NCI-H446 (cell line): ENCODE measurements at regions not wholly inside any gene's neighbourhood (a gene's known extent, or its start where the extent isn't known, plus 50 kb on each side); places are given as distances from the start of the nearest gene placed in this dataset.
A peak's percentile ranks its signal among the peaks of the same experiment; 100 is the strongest.

Experiments used
- DNase-seq, 2 experiments: peaks; one replicate each; lab custom pipeline; 2025; lab: John Stamatoyannopoulos, UW

DNA sequence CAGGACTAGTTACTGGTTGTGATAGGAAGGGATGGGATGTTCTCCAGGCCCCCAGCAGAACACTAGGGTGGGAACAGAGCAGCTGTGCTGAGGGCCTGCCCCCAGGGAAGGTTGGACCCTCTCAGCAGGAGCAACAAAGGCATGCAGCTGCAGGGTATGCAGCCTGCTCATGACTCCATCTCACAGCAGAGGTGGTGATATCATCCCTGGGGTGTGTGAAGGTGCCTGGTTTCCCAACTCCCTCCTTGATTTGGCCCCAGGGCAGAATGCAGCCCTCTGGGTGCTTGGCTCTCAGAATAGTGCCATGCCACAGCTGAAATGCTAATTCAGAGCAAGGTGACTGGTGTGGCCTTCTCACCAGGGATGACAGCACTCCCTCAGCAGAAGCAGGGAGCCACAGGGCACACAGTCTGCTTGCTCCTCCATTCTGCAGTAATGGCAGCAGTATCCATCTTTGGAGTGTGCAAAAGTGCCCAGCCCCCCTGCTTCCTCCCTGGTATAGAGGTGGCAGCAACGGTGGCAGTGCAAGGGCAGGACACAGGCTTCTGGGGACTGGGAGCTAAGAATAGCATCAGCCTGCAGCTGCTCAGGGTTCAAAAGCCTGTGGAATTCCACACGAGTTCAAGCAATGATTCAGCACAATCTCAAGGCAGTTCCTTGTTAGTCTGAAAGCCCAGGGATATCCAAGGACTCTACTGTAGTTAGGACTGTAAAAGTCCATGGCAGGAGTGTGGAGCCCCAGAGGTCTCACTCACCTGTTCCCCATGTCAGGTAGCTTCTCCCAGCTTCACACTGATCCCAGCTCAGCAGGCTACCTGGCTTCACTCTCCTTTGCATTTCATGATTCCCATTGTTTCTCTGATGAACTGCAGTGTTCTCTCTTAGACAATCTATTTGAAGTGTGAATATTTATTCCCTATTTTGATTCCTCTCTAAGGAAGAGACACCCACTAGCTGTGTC is 298.1 kb upstream of the FOXG1 start:
- DNase-seq, result no peak

DNA sequence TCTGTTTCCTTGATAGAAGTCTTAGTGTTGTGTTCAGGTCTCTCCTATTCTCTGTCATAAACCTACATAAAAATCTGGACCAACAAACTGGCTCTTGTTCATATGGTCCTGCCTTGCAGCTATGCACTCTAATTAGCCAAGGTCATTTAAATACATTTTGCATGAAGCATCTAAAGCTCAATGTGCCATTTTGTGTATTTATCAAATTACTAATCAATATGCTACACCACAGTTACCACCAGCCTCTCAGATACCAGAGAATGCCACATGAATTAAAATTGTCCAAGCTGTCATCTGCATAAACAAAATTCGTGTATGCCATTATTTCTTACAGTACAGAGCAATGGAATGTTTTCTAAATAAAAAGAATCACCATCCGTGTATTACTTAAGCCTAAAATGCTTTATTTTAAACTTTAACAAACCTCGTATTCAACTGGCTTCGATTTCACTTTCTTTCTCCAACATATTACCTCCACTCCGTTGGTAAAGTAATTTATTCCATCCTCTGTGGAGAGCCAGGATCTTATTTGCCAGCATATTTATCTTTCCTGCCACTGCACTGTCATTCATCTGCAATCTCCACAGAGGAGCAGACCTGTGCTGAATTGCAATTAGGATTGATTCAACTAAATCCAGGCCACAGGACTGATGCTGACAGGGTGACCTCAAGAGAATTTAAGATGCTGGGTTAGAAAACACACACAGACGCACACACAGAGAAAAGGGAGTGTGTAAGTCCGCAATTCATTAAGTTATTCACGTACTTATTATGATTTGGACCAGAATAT is 284.1 kb upstream of the FOXG1 start:
- peak in 1 of 2 experiments; percentile 1 for DNase-seq

DNA sequence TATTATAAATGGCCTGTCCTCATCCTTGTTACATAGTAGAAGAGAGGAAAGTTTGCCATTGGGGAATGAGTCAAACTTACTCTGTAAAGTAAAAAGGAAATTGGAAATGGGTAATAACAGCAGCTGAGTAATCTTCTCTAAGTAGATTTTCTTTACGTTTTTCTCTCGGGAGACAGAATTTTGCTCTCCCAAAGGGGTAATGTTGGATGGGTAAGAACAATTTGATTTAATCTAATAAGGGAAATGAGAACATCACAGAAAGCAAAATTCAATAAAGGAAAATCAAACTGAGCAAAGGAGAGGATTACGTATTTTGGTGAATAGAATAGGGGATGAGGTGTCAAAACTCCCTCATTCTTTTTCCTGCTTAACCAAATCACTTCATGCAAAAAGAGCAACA is 283.1 kb upstream of the FOXG1 start:
- DNase-seq, result no peak

DNA sequence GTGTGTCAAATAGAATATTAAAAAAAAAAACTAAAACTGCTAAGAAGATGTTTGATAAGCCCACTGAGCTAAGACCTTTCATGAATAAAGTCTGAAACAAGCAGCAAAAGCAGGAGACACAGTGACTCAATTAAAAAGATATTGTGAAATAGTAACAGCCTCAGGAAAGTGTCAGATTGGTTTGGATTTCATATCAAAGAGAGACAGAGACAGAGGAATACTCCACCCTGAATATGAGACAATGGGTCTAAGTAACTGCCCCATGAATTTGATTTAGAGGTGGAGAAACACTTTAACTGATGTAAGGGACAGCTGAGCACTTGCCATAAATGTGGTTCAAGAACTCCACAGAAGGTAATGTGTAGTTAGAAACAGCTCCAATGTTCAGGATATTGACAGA is 277.9 kb upstream of the FOXG1 start:
- DNase-seq, result no peak

DNA sequence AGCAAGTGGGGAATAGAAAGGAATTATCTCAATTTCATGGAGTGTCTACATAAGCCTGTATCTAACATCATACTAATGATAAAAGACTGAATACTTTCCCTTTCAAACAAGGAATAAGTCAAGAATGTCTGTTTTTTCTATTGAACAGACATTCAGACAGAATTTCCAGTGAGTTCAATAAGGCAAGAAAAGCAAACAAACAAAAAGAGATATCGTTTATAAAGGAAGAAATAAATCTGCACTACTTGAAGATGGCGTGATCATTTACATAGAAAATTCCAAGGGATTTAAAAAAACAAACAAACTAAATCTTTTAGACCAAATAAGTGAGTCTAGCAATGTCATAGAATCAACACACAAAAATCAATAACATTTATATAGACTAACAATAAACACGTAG is 273.1 kb upstream of the FOXG1 start:
- DNase-seq, result no peak

DNA sequence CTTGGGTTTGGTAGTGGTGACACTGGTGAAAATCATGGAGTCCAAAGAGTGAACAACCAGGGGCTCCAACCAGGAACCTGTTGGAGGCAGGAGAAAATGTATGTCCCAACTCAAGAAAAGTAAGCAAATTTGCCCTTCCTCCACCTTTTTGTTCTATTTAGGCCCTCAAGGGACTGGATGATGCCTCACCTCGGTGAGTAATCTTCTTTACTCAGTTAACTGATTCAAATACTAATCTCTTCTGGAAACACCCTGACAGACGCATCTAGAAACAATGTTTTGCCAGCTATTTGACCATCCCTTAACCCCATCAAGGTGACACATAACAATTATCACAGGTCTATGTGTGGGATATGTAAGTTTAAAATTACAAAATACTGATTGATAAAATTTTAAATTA is 272.4 kb upstream of the FOXG1 start:
- no peak for DNase-seq

DNA sequence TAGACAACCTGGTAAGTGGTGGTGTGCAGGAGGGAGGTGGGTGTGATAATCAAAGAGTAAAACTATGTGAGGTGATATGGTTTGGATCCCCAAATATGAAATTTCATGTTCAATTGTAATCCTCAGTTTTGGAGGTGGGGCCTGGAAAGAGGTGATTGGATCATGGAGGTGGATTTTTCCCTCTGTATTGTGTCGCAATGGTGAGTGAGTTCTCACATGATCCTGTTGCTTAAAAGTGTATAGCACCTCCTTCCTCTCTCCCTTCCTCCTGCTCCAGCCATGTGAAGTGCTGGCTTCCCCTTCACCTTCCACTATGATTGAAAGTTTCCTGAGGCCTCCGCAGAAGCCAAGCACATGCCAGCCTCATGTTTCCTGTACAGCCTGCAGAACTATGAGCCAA is 270.2 kb upstream of the FOXG1 start:
- DNase-seq, result no peak

DNA sequence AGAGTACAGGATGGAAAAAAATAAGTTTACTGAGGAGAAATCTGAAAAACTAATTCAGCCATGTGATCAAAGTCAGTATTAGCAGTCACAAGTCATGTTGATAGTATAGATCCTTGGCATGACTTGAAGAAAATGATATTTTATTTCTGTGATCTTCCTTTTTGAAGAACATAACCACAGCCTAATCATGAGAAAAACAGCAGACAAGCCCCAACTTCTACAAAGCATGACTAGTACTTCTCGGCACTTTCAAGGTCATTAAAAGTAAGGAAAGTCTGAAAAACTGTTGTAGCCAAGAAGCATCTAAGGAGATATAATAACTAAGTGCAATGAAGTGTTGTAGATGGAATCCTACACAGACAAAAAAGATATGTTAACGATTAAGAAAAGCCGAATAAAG is 264.1 kb upstream of the FOXG1 start:
- no peak for DNase-seq

DNA sequence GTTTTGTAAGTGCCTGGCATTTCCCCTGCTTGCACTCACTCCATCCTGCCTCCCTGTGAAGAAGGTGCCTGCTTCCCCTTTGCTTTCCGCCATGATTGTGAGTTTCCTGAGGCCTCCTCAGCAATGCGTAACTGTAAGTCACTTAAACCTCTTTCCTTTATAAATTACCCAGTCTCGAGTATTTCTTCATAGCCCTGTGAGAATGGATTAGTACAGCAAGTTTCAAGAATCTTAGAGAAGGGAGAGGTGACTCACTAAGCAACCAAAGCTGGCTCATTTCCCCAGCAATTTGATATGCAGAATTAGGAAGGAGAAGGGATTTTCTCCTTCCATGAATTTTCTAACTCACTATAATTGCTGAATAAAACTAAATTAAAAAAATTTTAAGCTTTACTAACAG is 251.0 kb upstream of the FOXG1 start:
- DNase-seq, result no peak

DNA sequence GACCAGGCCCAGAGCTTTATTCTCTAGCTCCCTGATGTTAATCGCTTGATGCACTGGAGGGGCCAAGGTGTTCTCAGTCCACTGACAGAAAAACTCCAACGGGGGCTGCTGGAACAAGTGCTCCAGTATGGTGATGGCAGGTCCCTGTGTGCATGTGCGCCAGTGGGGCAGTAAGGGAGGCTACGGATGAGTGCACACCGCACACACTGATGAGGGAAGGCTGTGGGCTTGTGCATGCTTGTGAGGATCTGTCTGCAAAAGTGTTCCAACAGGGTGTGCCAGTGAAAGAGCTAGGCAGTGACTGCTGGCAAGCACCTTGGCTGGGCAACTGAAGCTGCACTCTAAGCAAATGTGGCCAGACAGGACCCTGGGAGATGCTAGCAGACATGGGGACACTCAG is 229.7 kb upstream of the FOXG1 start:
- DNase-seq, result no peak

DNA sequence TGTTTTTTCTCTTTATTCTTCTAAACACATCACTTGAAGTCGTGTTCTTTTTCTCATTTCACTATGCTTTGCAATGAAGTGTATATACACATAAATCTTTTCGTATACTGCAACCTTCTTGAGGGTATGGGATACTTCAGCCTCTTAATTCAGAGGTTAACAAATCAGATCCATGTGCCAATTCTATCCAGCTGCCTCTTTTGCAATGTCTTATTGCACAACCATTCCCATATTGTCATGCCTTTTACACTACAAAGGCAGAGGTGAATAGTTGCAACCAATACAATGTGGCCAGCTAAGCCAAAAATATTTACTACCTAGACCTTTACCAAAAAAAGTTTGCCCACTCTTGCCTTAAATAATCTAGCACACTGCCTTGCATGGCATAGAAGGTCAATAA is 224.5 kb upstream of the FOXG1 start:
- no peak for DNase-seq

DNA sequence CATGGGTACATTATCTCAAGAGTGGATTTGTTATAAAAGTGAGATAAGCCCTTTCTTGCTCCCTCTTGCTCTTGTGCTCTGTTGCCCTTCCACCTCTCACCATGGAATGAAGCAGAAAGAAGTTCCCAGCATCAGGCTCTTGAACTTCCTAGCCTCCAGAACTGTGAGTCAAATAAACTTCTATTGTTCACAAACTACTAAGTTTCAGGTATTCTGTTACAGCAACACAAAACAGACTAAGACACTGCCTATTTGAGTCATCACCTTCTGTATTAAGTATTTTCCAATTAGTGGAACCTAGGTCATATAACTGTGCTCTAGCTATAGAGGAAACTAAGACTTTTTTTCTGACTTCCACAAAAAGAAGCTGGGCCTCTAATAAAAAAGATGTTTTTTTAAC is 201.2 kb upstream of the FOXG1 start:
- DNase-seq, result no peak

DNA sequence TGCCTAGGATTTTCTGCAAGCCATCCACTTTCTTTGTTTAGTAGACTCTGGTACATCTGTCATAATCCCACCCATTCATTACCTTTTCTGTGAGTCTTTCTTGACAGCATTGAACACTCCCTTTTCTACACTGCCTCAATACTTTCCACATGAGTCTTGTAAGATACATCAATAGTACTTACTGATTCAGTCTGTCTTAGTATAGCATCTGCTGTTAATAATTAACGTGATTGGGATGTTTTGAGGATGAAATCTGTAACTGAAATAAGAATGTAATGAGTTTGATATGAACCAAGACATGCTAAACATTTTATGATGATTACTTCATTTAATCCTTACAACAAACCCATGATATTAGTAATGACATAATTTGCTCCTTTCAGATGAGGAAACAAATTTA is 196.2 kb upstream of the FOXG1 start:
- DNase-seq, result no peak

DNA sequence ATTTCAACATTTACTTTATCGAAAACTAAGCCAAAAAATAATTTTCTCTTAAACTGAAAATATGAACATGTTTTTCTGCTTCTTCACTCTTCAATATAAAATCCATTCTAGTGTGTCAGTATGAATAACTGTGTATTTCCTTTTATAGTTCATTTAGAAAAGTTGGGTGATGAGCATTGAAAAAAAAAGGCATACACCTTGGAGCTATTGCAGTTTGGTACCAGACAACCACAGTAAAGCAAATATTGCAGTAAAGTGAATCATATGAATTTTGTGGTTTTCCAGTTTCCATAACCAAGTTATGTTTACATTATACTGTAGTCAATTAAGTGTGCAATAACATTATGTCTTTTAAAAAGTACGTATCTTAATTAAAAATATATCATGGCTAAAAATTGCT is 195.0 kb upstream of the FOXG1 start:
- no peak for DNase-seq

DNA sequence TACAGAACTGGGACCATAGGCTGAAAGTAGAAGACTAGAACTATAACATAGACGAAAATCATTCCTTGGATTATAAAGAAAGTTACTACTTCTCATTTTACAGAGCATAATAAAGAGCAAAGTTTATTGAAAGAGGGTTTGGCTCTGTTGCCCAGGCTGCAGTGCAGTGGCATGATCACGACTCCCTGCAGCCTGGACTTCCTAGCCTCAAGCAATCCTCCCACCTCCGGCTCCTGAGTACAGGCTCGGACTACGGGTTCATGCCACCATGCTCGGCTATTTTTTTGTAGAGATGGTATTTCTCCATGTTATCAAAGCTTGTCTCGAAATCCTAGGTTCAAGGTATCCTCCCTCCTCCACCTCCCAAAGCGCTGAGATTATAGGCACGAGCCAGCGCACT is 190.1 kb upstream of the FOXG1 start:
- no peak for DNase-seq

DNA sequence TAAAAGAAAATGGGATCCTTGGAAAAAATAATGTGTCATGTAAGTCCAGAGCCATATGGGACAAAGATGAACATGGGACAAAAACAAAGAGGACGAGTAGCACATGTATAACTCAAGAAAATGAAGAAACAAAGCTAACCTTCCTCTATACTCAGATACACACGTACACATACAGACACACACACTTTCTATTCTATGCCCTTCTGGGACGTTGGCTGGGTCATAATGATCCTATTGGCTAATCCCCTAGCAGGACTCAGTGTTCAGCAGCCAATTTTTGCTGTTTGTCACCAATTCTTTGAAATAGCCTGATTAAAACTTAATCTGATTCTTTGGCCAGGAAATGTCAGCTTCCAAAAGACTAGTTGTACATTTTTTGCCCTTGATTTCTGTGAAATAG is 189.4 kb upstream of the FOXG1 start:
- no peak for DNase-seq

DNA sequence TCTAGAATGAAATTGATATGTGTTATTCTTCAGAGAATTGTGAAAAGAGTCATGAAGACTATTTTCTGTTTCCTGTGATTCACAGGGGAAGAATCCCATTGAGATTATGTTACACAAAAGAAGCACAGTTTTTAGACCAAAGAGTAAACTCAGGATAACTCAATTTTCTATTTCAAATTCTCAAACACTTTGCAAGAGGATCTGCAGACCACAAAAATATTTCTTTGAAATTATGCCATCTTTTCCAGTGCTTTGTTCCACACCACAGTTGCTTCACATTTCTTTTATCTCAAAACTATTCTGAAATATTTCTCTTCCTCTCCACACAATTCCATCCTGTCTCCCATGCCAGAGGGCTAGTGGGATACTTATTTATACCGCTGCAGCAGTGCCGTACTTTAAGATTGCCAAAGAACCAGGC is 188.9 kb upstream of the FOXG1 start:
- no peak for DNase-seq

DNA sequence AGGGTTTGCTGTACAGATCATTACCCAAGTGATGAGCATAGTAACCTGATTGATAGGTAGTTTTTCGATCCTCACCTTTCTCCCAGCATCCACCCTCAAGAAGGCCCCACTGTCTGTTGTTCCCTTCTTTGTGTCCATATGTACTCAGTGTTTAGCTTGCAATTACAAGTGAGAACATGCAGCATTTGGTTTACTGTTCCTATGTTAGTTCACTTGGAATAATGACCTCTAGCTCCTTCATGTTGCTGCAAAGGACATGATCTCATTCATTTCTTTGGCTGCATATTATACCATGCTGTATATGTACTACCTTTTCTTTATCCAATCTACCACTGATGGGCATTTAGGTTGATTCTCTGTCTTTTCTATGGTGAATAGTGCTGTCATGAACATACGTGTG is 181.6 kb upstream of the FOXG1 start:
- no peak for DNase-seq

DNA sequence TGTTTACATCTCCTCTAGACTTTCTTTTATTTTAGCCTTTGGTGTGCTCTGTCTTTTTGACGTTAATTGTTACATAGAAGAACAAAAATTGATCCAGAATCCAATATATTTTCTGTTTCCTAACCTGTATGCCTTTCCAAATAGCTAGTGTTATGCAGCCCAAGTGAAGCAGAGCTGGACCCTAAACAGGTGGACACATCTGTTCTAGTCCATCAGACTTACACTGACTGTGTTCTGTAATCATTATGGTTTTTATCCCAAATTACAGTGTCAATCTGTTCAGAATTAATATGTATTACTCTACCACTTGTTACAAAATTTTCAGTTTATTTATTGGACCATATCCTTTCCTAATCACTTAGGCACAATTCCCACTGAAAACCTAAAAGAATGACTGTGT is 176.8 kb upstream of the FOXG1 start:
- no peak for DNase-seq

DNA sequence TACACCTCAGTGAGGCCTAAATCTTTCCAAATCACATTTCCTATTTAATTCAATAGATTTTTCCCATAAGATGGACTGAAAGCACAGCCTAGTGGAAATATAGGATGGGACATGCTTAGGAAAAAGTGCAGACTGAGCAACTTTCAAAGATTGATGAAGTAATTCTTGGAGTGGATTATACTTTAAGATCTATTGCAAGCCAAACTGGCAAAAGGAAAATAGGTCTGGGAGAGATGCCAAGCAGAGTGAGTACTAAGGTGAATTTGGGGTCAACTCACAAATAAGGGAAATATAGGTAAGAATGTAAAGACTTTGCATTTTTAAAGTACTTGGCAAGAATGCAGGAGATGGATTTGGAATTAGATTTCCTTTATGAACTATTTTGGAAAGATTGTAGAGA is 170.2 kb upstream of the FOXG1 start:
- DNase-seq, result peak; percentile 21 to 70

DNA sequence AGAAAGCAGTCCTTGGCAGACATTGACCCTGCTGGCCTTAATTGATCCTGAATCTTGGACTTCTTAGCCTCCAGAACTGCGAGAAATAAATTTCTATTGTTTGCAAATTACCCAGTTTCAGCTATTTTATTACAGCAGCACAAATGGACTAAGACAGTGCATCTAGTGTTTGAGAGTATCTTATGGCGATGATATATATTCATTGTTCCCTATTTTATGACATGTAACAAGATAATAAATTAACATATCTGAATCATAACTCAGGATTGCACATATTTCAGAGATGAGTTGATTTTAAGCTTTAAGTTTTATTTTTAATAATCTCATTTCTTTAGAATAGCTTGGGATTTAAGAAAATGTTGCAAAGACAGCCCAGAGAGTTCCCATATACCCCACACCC is 167.4 kb upstream of the FOXG1 start:
- DNase-seq, result no peak

DNA sequence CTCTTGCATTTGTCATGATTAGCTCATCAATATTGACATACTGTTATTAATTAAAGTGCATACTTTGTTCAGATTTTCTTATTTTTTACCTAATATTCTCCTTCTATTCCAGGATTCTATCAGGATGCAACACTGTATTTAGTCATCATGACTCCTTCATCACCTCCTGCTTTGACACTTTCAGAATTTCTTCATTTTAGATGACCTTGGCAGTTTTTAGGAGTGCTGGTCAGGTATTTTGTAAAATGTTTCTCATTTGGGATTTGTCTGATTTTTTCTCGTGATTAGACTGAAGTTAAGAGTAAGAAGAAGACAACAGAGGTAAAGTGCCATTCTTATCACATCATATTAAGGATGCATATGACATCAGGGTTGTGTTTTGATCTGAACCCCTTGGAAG is 167.0 kb upstream of the FOXG1 start:
- no peak for DNase-seq

DNA sequence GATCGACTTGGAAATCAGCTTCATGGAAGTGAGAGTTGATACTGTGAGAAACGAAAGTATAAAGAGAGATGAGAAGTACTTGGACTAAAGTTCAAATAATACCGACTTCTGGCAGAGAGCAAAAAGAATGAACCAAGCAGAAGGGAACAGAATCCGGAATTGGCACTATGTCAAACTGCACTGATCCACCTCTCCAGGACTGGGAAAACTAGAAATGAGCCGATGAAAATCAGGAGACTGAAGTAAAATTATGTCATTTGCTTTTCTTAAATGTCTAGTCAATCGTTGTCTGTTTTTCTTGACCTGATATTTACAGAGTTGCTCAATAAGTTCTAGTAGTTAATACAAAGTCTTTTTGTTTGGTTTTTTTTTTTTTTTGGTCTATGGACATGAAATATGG is 163.0 kb upstream of the FOXG1 start:
- peak; percentile 73 to 89 for DNase-seq
